ENCODE measurements at regions not wholly inside any gene's neighbourhood (a gene's known extent, or its start where the extent isn't known, plus 50 kb on each side); places are given as distances from the start of the nearest gene placed in this dataset.

GRCh38 chr1:82788660-82789059 is 987.9 kb downstream of the ADGRL2 start:
- H3K4me3 ChIP-seq (ENCODE audit: low read depth, low read length, poor library complexity, severe bottlenecking) = no peak overlapping the region
- H2AFZ ChIP-seq (ENCODE audit: low read length) = no peak overlapping the region
- TF ChIP-seq EZH2 (IDR thresholded peaks at IDR 0.05; ENCODE audit: borderline replicate concordance, low read length) = no peak
- TF ChIP-seq CTCF (IDR thresholded peaks at IDR 0.05; ENCODE audit: low read length) = no peak
- H3K4me1 ChIP-seq (ENCODE audit: insufficient read depth, low read length, severe bottlenecking) = no peaks in the 10 kb centered on the region
- H3K27me3 ChIP-seq (ENCODE audit: insufficient read depth, low read length) = no peaks in the 10 kb centered on the region
- H4K20me1 ChIP-seq (ENCODE audit: insufficient read depth, low read length) = no peaks in the 10 kb centered on the region
- H3F3A ChIP-seq (ENCODE audit: insufficient read depth, low read length) = no peaks in the 10 kb centered on the region
- H3K4me2 ChIP-seq (ENCODE audit: low read length) = no peak overlapping the region
- no peak overlapping the region for H3K9ac ChIP-seq (ENCODE audit: low read length)
- H3K36me3 ChIP-seq (ENCODE audit: insufficient read depth, low read length) = no peaks in the 10 kb centered on the region
- peaks cover 9% of the 10 kb centered on the region for H3K9me3 ChIP-seq (ENCODE audit: low read length)
- no peak overlapping the region for H3K27ac ChIP-seq (ENCODE audit: low read depth, low read length, poor library complexity, severe bottlenecking)
- H3K9me2 ChIP-seq (ENCODE audit: low read depth, low read length) = no peaks in the 10 kb centered on the region
- H3K79me2 ChIP-seq (ENCODE audit: insufficient read depth, low read length) = no peaks in the 10 kb centered on the region

DNA sequence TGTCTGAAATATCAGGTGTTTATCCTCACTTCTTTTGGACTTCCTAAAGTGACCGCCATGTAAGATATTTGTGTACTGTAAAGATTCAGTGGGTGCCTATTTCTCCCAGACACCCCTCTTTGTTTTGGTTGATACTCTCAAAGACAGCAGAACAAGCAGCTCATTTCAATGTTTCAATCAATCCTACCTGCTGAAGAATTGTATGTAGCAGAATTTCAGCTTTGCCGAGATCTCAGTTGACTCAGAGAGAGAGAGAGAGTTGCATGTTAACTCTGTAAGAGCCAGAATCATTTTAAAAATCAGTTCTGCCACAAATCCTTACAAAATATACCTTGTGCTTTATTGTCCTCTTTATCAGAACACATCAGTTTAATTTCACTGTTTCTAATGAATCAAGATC is 987.3 kb downstream of the ADGRL2 start:
- H3F3A ChIP-seq (ENCODE audit: insufficient read depth, low read length) = no peaks in the 10 kb centered on the region

GRCh38 chr1:82786883-82787282 is 986.1 kb downstream of the ADGRL2 start:
- H3K4me1 ChIP-seq (ENCODE audit: insufficient read depth, low read length, severe bottlenecking) = no peaks in the 10 kb centered on the region
- H3K27me3 ChIP-seq (ENCODE audit: insufficient read depth, low read length) = no peaks in the 10 kb centered on the region
- no peaks in the 10 kb centered on the region for H3K9me2 ChIP-seq (ENCODE audit: low read depth, low read length)
- no peak overlapping the region for H3K4me2 ChIP-seq (ENCODE audit: low read length)
- no peaks in the 10 kb centered on the region for H3K79me2 ChIP-seq (ENCODE audit: insufficient read depth, low read length)
- H3K9ac ChIP-seq (ENCODE audit: low read length) = no peak overlapping the region
- H3F3A ChIP-seq (ENCODE audit: insufficient read depth, low read length) = no peaks in the 10 kb centered on the region
- H2AFZ ChIP-seq (ENCODE audit: low read length) = no peak overlapping the region
- no peaks in the 10 kb centered on the region for H4K20me1 ChIP-seq (ENCODE audit: insufficient read depth, low read length)
- no peaks in the 10 kb centered on the region for H3K36me3 ChIP-seq (ENCODE audit: insufficient read depth, low read length)
- no peak overlapping the region for H3K4me3 ChIP-seq (ENCODE audit: low read depth, low read length, poor library complexity, severe bottlenecking)
- no peak overlapping the region for H3K27ac ChIP-seq (ENCODE audit: low read depth, low read length, poor library complexity, severe bottlenecking)
- no peak for TF ChIP-seq CTCF (IDR thresholded peaks at IDR 0.05; ENCODE audit: low read length)
- no peak for TF ChIP-seq EZH2 (IDR thresholded peaks at IDR 0.05; ENCODE audit: borderline replicate concordance, low read length)
- peaks cover 9% of the 10 kb centered on the region for H3K9me3 ChIP-seq (ENCODE audit: low read length)

More for the DNA sequence above, 987.3 kb downstream of the ADGRL2 start:
- Histone ChIP-seq H3K9ac (ENCODE audit: low read length) (no peak overlapping the region), H3K4me2 (ENCODE audit: low read length) (no peak overlapping the region), H3K27me3 (ENCODE audit: insufficient read depth, low read length) (no peaks in the 10 kb centered on the region), H2AFZ (ENCODE audit: low read length) (no peak overlapping the region), H3K36me3 (ENCODE audit: insufficient read depth, low read length) (no peaks in the 10 kb centered on the region), H3K27ac (ENCODE audit: low read depth, low read length, poor library complexity, severe bottlenecking) (no peak overlapping the region), H3K4me1 (ENCODE audit: insufficient read depth, low read length, severe bottlenecking) (no peaks in the 10 kb centered on the region), H3K9me3 (ENCODE audit: low read length) (peaks cover 9% of the 10 kb centered on the region), H3K9me2 (ENCODE audit: low read depth, low read length) (no peaks in the 10 kb centered on the region), H4K20me1 (ENCODE audit: insufficient read depth, low read length) (no peaks in the 10 kb centered on the region), H3K4me3 (ENCODE audit: low read depth, low read length, poor library complexity, severe bottlenecking) (no peak overlapping the region), H3K79me2 (ENCODE audit: insufficient read depth, low read length) (no peaks in the 10 kb centered on the region)
- no peak for TF ChIP-seq EZH2 (IDR thresholded peaks at IDR 0.05; ENCODE audit: borderline replicate concordance, low read length)
- TF ChIP-seq CTCF (IDR thresholded peaks at IDR 0.05; ENCODE audit: low read length) = no peak
